Natural killer cell (primary cell): ENCODE measurements at regions not wholly inside any gene's neighbourhood (a gene's known extent, or its start where the extent isn't known, plus 50 kb on each side); places are given as distances from the start of the nearest gene placed in this dataset.

Source experiments
- ATAC-seq, 3 donors: fragments of 150-1000 bp in 2 of 3; fragments of 200-7000 bp in 1 of 3; cut with Tn5 transposase; 1 replicate in 1 of 3; 2 replicates in 2 of 3; pipeline ENCODE4 v1.10.0; 2021; ENCODE audit warnings: mild to moderate bottlenecking in 2 of 3, moderate library complexity in 2 of 3
- DNase-seq, 2 donors: peaks; one replicate each; pipeline versions ENCODE4 v3.0.0 to v3.0.0-alpha.2; 2013 to 2021; ENCODE audit warnings: mixed read lengths in 1 of 2
- H3K27ac ChIP-seq: one replicate; pipeline ENCODE4 v1.5.1; 2013; ENCODE audit warnings: mild to moderate bottlenecking, low read length
- H3K27me3 ChIP-seq: one replicate; pipeline ENCODE4 v1.6.1; 2013; ENCODE audit warnings: low read length; ENCODE audit not compliant: control insufficient read depth, insufficient read depth
- H3K36me3 ChIP-seq: one replicate; pipeline ENCODE4 v1.6.1; 2013; ENCODE audit warnings: low read length; ENCODE audit not compliant: control insufficient read depth, insufficient read depth
- H3K4me1 ChIP-seq: one replicate; pipeline ENCODE4 v1.6.1; 2013; ENCODE audit warnings: low read length; ENCODE audit not compliant: control insufficient read depth, insufficient read depth
- H3K4me3 ChIP-seq: one replicate; pipeline ENCODE4 v1.5.1; 2013; ENCODE audit warnings: low read length
- H3K9me3 ChIP-seq: one replicate; pipeline ENCODE4 v1.6.1; 2013; ENCODE audit warnings: low read length; ENCODE audit not compliant: control insufficient read depth, insufficient read depth
- H3K27ac Mint-ChIP-seq, 2 donors: one replicate each; pipeline ENCODE4 v1.8.0; 2022; ENCODE audit warnings: mild to moderate bottlenecking in 2 of 2, mixed read lengths in 2 of 2, moderate library complexity in 1 of 2
- H3K27me3 Mint-ChIP-seq, 2 donors: one replicate each; pipeline ENCODE4 v1.8.0; 2022; ENCODE audit warnings: low read depth in 2 of 2, mixed read lengths in 2 of 2
- H3K36me3 Mint-ChIP-seq: one replicate; pipeline ENCODE4 v1.8.0; 2022; ENCODE audit warnings: mixed read lengths
- H3K4me1 Mint-ChIP-seq, 2 donors: one replicate each; pipeline ENCODE4 v1.8.0; 2022; ENCODE audit warnings: mixed read lengths in 2 of 2
- H3K4me3 Mint-ChIP-seq: one replicate; pipeline ENCODE4 v1.8.0; 2022; ENCODE audit warnings: mild to moderate bottlenecking, moderate library complexity, mixed read lengths
- H3K9me3 Mint-ChIP-seq, 2 donors: one replicate each; pipeline ENCODE4 v1.8.0; 2022; ENCODE audit warnings: mixed read lengths in 2 of 2
- CTCF ChIP-seq: fragments of 200-600 bp; IDR thresholded peaks from one replicate; pipeline ENCODE4 v1.8.0; 2022; ENCODE audit warnings: antibody characterized with exemption
- WGBS: methylation state at CpG from one replicate; pipeline ENCODE4 v1.1.7; 2013; ENCODE audit warnings: missing lambda C conversion rate; ENCODE audit not compliant: insufficient coverage; 5-methylcytosine and 5-hydroxymethylcytosine counted together
- intact Hi-C: fragments of 100-400 bp; cut with micrococcal nuclease; formaldehyde crosslinking; loops from one replicate; pipeline ENCODE4 v1.14.2; 2022

- ATAC-seq (no peak), DNase-seq (no peak)
- no peaks in the 10 kb centered on the region for H3K9me3 Mint-ChIP-seq
- Histone ChIP-seq H3K36me3 (no peaks in the 10 kb centered on the region), H3K4me1 (peaks cover 15% of the 10 kb centered on the region), H3K4me3 (no peak overlapping the region), H3K27ac (no peak overlapping the region), H3K27me3 (no peaks in the 10 kb centered on the region), H3K9me3 (no peaks in the 10 kb centered on the region)
- H3K36me3 Mint-ChIP-seq, result no peaks in the 10 kb centered on the region
- 83% methylated on average over 2 of the region's 2 CpGs for WGBS
- H3K27me3 Mint-ChIP-seq, result peaks cover 0 to 4% of the 10 kb centered on the region in 2 donors
- H3K4me1 Mint-ChIP-seq, result peaks cover 0 to 7% of the 10 kb centered on the region in 2 donors
- no peak overlapping the region for H3K27ac Mint-ChIP-seq
- intact Hi-C loops, result no loop called here
- H3K4me3 Mint-ChIP-seq, result peak overlapping the region; percentile 74
- TF ChIP-seq CTCF, result no peak
Measured at GRCh38 chr6:7050004-7050403, 57.8 kb upstream of the RREB1 start.

GRCh38 chr6:7050872-7051779 is 56.6 kb upstream of the RREB1 start:
- 24% methylated on average over 68 of the region's 68 CpGs for WGBS
- H3K4me1 Mint-ChIP-seq, result peaks cover 0 to 7% of the 10 kb centered on the region in 2 donors
- no peak overlapping the region for H3K27ac ChIP-seq

GRCh38 chr6:7051780-7052442 is 55.9 kb upstream of the RREB1 start:
- Histone ChIP-seq H3K4me1 (peaks cover 15% of the 10 kb centered on the region), H3K27me3 (no peaks in the 10 kb centered on the region), H3K4me3 (peak overlapping the region; percentile 55), H3K9me3 (no peaks in the 10 kb centered on the region), H3K27ac (no peak overlapping the region), H3K36me3 (no peaks in the 10 kb centered on the region)
- H3K27me3 Mint-ChIP-seq, result peaks cover 0 to 4% of the 10 kb centered on the region in 2 donors
- TF ChIP-seq CTCF, result no peak
- H3K27ac Mint-ChIP-seq, result no peak overlapping the region
- H3K9me3 Mint-ChIP-seq, result no peaks in the 10 kb centered on the region
- WGBS, result under 1% methylated on average over 59 of the region's 59 CpGs
- peak; percentile 27 to 76 for DNase-seq
- peak overlapping the region; percentile 73 for H3K4me3 Mint-ChIP-seq
- ATAC-seq, result peak; percentile 75 to 79 (median 78)
- intact Hi-C loops, result no loop called here
- no peaks in the 10 kb centered on the region for H3K36me3 Mint-ChIP-seq
- peaks cover 0 to 7% of the 10 kb centered on the region in 2 donors for H3K4me1 Mint-ChIP-seq

More at GRCh38 chr6:7050872-7051779, 56.6 kb upstream of the RREB1 start:
- intact Hi-C loops, result no loop called here
- Histone ChIP-seq H3K9me3 (no peaks in the 10 kb centered on the region), H3K4me3 (peak overlapping the region; percentile 55), H3K36me3 (no peaks in the 10 kb centered on the region), H3K4me1 (peaks cover 15% of the 10 kb centered on the region), H3K27me3 (no peaks in the 10 kb centered on the region)
- ATAC-seq (peak; percentile 52 to 61 (median 54)), DNase-seq (peak in 1 of 2 donors; percentile 63)
- no peak for TF ChIP-seq CTCF
- no peaks in the 10 kb centered on the region for H3K36me3 Mint-ChIP-seq
- H3K27ac Mint-ChIP-seq, result no peak overlapping the region
- peaks cover 0 to 4% of the 10 kb centered on the region in 2 donors for H3K27me3 Mint-ChIP-seq
- no peaks in the 10 kb centered on the region for H3K9me3 Mint-ChIP-seq
- H3K4me3 Mint-ChIP-seq, result peak overlapping the region; percentile 74
